IPS DF 4.7 (cell line): ENCODE measurements at regions not wholly inside any gene's neighbourhood (a gene's known extent, or its start where the extent isn't known, plus 50 kb on each side); places are given as distances from the start of the nearest gene placed in this dataset.

Experiments
- DNase-seq: peaks from one replicate; pipeline ENCODE4 v3.0.0-alpha.2; 2013; ENCODE audit warnings: low spot score; ENCODE audit errors: extremely low read depth

DNA sequence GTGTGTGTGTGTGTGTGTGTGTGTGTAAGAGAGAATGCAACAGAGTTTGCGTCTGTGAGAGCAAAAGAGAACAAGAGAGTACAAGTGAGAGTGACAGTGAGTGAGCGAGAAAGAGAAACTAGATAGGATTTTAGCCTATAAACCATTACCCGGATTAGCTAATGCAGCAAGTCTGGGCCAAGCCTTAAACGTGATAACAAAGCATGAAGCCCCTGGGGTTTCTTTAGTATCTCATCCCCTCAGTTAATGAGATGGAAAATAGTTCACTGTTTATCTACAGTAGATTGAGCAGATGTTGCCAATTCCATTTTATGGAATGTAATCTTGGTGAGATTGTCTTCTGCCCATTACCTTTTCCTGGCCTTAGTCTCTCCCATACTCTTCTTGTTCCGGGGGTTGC is 114.5 kb downstream of the MAT2B start:
- no peak for DNase-seq

DNA sequence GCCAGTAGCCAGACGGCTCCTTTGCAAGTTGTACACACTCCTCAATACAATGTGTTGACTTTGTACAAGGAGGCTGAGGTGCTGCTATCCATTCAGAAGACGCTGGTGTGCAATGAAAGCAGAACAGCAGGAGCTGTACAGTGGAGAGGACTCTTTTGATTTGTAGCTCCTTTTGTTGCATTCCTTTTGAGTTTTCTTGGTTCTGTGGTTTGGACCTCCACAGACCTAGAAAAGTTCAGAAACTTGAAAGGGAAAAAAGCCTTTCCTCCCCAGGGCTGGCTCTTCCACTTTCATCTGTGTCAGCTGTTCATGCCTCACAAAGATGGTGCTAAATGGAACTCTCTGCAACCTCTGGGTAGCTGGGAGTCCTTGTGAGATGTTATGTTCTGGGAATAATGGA is 117.4 kb downstream of the MAT2B start:
- DNase-seq = no peak

DNA sequence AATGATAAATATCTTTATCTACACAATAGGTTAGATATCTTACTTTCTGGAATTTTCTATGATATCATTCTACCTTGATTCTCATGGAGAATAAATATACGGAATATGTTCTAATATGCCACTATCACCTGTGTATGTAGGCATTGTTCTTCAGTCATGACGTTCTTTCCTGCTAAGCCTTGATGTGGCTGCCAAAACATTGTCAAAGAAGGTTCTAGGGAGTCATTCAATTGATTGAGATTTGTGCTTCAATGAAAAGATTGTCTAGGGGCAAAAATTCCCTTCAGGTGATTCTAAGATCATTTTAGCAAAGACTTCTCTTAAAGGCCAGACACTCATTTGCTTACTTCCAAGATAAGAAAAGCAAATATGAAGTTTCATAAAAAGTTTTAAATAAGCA is 118.1 kb downstream of the MAT2B start:
- no peak for DNase-seq

DNA sequence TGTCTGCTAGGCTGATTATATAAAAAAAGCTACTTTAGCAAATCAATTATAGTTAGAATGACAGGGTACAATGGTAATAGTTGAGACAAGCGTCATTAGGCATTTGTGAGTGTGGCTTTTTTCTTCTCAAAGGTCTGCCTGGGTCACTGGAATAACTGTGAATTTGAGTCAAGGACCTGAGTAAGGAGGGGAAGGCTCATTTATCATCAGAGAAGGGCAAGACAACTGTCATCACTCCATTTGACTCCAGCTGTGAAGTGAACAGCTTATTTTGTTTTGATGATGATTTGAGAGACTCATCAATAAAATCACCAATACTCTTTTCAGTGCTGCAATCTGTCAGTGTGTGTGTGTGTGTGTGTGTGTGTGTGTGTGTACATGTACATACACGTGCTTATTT is 118.6 kb downstream of the MAT2B start:
- no peak for DNase-seq

DNA sequence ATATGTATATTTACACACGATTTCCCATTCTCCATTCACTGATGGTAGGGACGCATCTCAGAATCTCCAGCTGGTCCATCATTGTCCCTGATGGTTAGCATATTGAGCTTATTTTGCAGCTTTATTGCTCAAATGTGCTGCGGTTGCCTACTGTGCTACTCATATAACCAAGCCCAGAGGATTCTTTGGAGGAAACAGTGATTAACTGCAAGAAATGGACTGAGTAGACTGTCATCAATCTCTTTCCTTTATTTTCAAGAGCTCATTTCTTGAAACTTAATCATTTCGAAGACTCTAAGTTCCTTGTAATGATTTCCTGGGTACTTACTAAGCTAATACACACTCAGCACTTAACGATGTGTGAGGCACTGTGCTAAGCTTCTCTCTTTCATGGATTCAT is 119.0 kb downstream of the MAT2B start:
- DNase-seq = no peak

DNA sequence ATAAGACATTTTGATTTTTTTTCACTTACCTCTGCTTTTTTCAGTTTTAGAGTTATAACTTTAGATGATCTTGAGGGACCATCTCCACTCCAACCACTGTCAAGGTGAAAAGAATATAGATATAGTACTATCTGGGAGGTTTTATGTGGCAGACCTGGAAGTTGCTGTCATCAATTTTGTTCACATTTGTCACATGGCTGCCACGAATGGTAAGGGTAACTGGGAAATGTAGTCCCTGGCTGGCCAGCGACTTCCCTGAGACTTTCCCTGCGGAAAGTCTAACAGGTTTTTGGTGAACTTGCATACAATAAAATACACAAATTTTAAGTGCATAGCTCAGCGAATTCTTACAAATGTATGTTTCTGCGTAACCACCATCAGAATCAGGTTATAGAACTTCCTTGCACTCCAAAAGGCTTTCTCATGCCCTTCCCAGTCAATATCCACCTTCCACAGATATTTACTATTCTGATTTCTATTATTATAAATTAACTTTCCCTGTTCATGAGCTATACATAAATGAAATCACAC is 121.5 kb downstream of the MAT2B start:
- DNase-seq = no peak

DNA sequence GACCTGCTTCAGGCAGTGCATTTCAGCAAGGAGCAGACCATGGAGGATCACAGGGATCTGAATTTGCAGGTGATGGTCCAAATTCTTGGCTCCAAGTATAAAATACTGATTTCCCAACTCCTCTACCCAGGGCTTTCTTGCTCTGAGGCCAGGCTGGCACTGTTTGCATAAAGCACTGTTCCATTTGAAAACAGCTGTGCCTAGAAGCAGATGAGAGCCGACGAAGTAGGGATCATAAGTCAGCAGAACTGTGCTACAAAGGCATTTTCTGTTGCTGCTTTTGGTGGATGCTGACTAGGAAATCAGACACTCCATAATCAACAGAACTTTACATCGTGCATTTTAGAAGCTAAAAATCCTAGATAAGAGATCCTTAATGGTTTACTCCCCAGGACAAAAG is 126.4 kb downstream of the MAT2B start:
- DNase-seq = no peak

DNA sequence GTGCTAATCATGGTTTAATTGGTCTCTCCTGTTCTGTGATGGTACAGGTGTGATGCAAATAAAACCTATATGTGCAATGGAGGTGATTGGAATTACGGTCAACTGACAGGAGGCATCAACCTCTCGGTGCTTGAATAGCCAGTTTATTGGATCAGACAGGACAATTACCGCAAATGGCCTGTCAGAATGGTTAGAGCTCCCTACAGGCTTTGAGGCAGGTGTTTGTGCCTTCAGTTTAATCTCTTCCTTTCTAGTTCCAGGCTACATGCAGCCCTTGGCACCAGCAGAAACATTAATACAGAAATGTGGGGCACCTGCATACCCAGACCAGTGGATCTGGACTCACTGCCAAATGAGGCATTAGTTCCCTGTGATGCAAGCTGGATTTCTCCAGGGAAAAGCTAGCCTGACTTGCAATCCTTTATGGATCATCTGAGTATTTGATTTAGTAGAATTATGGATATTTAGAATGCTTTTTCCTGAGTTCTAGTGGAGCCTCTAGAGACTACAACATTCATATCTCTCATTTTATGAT is 128.6 kb downstream of the MAT2B start:
- no peak for DNase-seq

DNA sequence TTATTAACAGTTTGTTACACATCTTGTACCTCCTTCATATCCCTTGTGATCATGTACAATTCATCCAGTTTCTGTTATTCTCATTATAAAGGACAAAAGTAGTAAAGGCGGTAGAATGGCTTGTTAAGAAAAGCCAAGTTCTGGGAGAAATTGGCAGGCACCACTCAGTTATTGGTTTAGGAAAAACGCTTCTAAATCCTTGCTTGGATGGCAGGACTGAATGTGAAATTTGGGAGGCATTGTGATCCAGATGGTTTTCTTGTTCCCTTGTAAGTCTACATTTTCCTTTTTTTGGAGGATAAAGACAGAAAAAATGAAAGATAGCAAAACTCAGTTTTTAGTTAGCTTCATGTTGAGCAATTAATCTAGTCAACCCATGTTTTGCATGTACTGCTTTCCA is 130.2 kb downstream of the MAT2B start:
- no peak for DNase-seq

DNA sequence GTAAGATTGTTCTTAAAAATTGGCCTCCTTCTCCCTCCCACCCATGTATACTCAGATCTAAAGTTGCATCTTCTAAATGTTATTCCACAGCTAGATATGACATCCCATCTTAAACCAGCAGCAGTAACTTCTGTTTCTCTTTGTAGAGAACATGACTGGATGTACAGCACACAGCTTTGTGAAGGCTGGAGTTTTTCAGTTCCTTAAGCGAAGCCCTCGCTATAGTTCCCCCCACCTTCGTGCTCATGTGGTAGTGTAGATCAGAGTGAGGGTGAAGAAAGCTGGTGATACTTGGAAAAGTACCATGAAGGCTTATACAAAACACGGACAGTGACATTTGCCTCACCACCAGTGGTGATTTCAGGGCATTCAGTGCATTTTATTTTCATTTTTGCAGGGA is 137.5 kb downstream of the MAT2B start:
- no peak for DNase-seq

DNA sequence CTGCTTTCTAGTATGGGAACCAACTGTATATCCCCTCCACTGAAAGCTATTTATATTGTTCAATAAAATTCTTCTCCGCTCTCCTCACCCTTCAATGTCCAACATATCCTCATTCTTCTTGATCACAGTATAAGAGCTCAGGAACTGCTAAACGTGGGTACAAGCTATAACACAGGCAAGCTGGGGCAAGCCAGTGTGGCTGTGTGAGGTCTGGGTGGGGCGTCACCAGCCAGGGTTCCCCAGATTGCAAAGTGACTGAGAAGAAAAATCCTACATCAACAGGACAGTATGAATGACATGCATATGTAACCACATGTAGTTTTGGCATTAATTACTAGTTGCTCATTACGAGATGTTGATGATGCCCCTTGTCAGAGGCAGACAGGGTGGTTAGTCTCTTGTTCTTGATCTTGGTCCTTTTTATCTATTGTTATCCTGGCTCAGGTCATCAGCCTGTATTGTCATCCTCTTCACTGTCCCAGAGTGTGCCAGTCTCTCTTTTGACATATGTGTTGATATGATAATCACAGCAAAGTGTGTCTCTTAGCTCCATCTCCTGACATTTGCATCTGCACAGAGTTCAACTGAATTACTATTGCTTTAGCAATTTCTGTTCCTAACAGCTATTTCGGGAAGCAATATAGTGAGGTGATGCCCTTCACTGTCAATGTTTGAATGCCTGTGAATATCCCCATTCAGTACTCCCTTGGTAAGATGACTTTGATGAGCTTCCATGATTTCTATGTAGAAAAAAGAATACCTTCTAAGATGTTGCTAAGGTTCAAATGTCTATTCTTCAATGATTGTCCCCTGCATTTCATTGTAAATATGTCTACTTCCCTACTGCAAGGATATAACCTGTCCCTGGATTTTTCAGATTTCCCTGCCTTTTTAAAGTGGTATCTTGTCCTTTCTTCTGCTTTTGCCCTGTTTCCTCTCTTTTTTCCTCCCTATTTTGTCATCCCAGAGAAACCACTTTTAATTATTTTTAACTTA is 140.3 kb downstream of the MAT2B start:
- DNase-seq = no peak

DNA sequence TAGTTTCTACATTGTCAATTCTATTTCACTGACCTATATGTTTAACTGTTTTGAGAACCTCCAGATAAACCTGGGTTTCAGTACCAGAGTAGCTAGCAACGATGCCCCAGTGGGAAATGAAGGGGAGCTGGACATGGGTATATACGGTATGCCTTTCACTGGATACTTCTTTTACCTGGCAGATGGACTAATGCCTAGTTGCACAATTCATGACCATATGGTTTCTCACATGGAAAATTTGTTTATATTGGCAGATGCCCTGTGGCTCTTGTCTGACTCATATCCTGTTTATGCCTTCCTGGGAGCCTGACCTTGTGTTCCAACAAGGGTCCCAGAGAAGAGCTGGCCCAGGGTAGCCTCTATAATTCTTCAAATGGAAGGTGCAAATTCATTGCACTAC is 144.1 kb downstream of the MAT2B start:
- DNase-seq = no peak

DNA sequence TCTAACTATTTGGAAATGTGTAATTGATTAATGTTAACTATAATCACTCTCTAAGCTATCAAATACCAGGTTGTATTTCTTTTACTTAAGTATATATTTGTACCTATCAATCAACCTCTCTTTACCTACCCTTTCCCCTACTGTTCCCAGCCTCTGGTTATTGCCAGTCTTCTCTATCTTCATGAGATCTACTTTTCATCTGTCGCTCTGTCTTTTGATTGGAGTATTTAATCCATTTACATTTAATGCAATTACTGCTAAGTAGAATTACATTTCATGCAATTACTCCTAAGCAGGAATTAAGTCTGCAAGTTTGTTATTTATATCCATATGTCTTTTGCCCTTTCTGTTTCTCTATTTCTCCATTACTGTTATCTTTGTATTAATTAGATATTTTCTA is 148.1 kb downstream of the MAT2B start:
- DNase-seq = no peak

DNA sequence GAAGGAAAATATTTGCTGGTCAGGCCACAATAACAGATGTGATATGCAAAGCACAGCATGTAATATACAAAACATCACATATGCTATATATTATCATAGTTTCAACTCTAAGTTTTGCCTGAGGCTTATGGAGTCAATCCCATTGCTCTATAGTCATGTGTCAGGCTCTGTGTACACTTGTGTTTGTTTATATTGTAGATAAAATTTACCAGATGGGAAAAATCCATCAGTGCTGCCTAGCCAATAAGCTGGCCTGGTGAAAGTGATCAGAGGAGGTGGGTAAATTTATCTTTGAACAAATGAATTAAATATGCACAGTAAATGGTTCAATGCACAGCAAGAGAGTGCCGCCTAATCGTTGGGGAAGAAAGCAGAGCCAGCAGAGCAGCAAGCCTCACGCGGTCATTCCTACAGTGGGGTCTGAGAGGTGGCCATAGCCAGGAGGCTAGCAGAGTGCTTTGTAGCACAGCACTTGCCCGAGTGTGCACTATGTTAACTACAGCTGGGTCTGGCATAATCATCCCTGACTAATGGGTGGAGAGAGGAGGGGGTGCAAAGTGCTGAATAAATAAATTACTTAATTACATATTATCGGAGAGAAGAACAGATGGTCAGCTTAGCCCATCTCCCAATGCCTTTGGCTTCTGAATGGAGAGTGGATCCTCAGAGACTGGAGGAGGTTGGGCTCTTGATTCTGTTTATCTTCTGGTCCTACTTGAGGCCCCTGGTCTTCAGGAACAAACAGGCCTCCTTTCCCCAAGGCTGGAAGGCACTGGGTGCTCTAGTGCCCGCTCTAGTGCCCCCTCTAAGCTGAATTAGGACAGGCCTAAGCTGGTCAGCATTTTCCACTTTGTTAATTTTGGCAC is 153.5 kb downstream of the MAT2B start:
- no peak for DNase-seq

DNA sequence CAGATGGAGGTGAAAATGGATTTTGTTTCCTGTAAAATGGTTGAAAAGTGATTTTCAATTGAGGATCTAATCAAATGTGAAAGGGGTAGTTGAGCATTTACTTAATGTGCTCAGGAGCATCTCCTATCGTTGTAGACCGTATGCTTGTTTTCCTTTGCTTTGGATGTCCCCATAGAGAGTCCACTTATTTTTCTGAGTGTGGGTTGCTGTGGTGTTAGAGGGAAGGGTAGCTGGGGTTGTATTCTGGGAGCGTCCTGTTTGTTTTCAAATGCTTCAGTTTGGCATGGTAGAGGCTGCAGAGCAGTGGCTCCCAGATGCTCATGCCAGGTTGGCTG is 154.1 kb downstream of the MAT2B start:
- DNase-seq = no peak

DNA sequence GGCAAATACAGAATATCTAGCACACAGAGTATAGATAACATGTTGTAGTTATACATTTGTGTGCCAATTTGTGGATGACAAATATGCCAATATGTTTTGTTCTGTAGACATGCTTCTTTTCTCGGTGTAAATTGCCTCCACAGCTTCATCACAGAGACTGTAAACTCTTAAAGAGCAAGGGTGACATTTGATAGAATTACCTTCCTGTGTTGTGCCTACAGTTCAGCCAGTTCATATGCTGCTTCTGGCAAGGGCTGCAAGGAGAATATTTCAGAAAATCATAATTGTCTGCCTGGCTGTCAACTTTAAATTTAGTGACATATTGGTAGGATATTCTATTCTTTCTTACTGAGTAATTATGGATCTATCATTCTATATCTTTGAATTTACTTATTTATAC is 155.1 kb downstream of the MAT2B start:
- no peak for DNase-seq

DNA sequence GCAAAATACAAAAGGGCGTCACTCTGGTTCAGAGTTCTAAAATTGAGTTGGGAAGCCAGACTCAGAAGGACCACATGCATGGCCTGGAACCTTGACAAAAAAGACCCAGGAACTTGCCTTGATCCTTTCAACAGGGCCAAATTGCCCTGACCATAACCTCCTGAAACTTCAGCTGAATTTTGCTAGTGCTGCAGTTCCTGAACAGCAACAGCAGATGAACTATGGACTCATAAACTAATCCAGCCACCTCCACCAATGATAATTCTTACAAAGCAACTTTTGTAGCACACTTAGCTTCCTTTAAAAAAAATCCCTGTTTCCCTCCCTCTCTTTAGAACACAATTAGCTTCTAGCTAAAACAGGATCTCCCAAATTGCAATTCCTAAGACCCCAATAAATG is 155.9 kb downstream of the MAT2B start:
- no peak for DNase-seq

DNA sequence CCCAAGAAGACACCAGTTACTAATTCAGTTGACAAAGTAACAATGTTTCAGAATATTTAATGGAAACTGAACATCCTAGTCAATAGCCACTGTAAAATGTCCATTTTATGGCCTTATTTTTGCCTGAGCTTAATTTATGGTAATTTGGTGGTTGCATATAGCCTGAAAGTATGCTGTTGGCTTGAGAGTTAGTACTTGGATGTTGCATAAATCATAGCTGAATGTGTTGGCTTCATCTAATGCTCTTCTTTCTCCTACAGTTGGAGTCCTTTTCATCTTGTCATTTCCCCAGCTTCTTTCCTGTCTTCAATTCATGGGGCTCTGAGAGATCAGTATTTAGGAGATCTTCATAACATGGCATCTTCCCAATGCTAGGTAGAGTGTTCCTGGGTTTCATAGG is 164.6 kb downstream of the MAT2B start:
- DNase-seq = no peak

DNA sequence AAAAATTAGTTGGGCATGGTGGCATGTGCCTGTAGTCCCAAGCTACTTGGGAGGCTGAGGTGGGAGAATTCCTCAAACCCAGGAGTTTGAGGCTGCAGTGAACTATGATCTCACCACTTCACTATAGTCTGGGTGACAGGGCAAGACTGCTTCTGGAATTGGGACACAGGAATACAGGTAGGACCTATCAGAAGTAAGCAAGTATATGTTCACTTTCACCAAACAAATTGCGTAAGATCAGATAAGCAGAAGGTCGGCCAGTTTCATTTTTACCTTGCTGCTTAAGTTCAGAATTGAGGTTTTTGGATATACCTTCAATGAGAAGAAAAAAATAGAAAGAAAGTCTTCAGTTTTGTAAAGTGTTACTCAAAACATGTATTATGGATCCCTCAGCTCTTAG is 171.7 kb downstream of the MAT2B start:
- DNase-seq = no peak

DNA sequence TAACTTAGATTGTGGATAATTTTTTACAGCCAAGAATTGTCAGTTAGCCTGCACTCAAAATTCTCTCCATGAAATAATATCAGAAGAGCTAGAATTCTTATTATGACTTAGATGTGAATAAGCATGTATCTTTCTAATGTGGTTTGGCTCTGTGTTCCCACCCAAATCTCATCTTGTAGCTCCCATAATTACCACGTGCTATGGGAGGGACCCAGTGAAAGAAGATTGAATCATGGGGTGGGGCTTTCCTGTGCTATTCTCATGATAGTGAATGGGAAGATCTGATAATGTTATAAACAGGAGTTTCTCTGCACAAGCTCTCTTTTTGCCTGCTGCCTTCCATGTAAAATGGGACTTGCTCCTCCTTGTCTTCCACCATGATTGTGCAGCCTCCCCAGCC is 176.8 kb downstream of the MAT2B start:
- DNase-seq = no peak

DNA sequence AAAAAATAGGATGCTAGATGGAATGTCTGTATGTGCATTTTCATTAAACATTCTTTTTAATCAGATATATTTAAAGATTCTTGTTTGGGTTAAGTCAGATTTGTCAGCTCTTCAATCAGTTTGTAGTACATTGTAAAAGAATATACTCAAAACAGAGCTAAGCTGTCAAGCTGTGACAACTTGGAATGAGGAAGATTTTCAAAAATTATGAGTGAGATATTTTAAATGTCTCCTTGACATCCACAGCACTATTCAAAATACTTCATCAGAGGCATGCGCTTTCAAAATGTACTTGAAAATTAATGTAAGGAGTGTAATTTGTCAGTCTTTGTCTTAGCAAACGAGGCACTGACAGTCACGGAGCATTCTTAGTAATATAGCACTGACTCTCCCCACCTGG is 182.0 kb downstream of the MAT2B start:
- no peak for DNase-seq

DNA sequence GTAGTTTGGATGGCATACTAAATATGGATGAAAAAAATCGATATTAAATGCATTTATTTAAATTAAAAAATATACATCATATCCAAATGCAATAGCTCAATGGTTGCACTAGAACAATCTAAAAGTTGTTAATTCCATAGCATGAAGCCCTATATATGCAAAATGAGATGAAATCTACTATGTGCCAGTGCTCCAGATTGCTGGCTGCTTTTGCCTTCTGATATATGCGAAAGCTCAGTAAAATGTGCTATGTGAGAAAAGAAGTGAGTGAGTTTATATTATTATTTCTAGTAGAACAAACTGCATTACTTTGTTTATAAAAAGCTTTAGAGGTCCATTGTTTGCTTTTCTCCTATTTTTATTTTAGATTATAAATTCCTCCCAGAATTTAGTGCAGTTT is 186.7 kb downstream of the MAT2B start:
- DNase-seq = no peak
